ENCODE measurements at regions not wholly inside any gene's neighbourhood (a gene's known extent, or its start where the extent isn't known, plus 50 kb on each side); places are given as distances from the start of the nearest gene placed in this dataset.
A peak's percentile ranks its signal among the peaks of the same experiment; 100 is the strongest.

- DNase-seq (ENCODE audit: insufficient read length, low spot score) (no peak), FAIRE-seq (no peak)
- TF ChIP-seq POLR2A (IDR thresholded peaks at IDR 0.05; ENCODE audit: low read depth, low read length), result no peak
These were observed 291.0 kb upstream of the DOK6 start for GRCh38 chr18:69109686-69110085.

GRCh38 chr18:69120833-69121232 lies 279.9 kb upstream of the DOK6 start:
- no peak for TF ChIP-seq POLR2A (IDR thresholded peaks at IDR 0.05; ENCODE audit: low read depth, low read length)
- DNase-seq (ENCODE audit: insufficient read length, low spot score) (no peak), FAIRE-seq (no peak)

- TF ChIP-seq POLR2A (IDR thresholded peaks at IDR 0.05; ENCODE audit: low read depth, low read length), result no peak
- DNase-seq (ENCODE audit: insufficient read length, low spot score) (no peak), FAIRE-seq (no peak)
These were observed 277.3 kb upstream of the DOK6 start for GRCh38 chr18:69123421-69123820.

- DNase-seq (ENCODE audit: insufficient read length, low spot score), result no peak
- no peak for FAIRE-seq
- no peak for TF ChIP-seq POLR2A (IDR thresholded peaks at IDR 0.05; ENCODE audit: low read depth, low read length)
These were observed 272.7 kb upstream of the DOK6 start for GRCh38 chr18:69127873-69128500.

- FAIRE-seq (no peak), DNase-seq (ENCODE audit: insufficient read length, low spot score) (no peak)
- no peak for TF ChIP-seq POLR2A (IDR thresholded peaks at IDR 0.05; ENCODE audit: low read depth, low read length)
These were observed 272.1 kb upstream of the DOK6 start for GRCh38 chr18:69128566-69128965.

GRCh38 chr18:69128978-69129377 lies 271.7 kb upstream of the DOK6 start:
- no peak for TF ChIP-seq POLR2A (IDR thresholded peaks at IDR 0.05; ENCODE audit: low read depth, low read length)
- FAIRE-seq (no peak), DNase-seq (ENCODE audit: insufficient read length, low spot score) (no peak)

GRCh38 chr18:69138088-69138487 lies 262.6 kb upstream of the DOK6 start:
- DNase-seq (ENCODE audit: insufficient read length, low spot score) (no peak), FAIRE-seq (no peak)
- TF ChIP-seq POLR2A (IDR thresholded peaks at IDR 0.05; ENCODE audit: low read depth, low read length), result no peak

GRCh38 chr18:69143084-69143483 lies 257.6 kb upstream of the DOK6 start:
- FAIRE-seq, result no peak

GRCh38 chr18:69152436-69152835 lies 248.3 kb upstream of the DOK6 start:
- no peak for FAIRE-seq
- TF ChIP-seq POLR2A (IDR thresholded peaks at IDR 0.05; ENCODE audit: low read depth, low read length), result no peak
- no peak for DNase-seq (ENCODE audit: insufficient read length, low spot score)

More at GRCh38 chr18:69143084-69143483, 257.6 kb upstream of the DOK6 start:
- DNase-seq (ENCODE audit: insufficient read length, low spot score), result no peak
- no peak for TF ChIP-seq POLR2A (IDR thresholded peaks at IDR 0.05; ENCODE audit: low read depth, low read length)

- FAIRE-seq (no peak), DNase-seq (ENCODE audit: insufficient read length, low spot score) (no peak)
- TF ChIP-seq POLR2A (IDR thresholded peaks at IDR 0.05; ENCODE audit: low read depth, low read length), result no peak
These were observed 242.8 kb upstream of the DOK6 start for GRCh38 chr18:69157906-69158305.

- DNase-seq (ENCODE audit: insufficient read length, low spot score), result no peak
- FAIRE-seq, result no peak
- no peak for TF ChIP-seq POLR2A (IDR thresholded peaks at IDR 0.05; ENCODE audit: low read depth, low read length)
These were observed 241.7 kb upstream of the DOK6 start for GRCh38 chr18:69158944-69159343.

- FAIRE-seq (no peak), DNase-seq (ENCODE audit: insufficient read length, low spot score) (peak; percentile 5)
- TF ChIP-seq POLR2A (IDR thresholded peaks at IDR 0.05; ENCODE audit: low read depth, low read length), result no peak
These were observed 239.2 kb upstream of the DOK6 start for GRCh38 chr18:69161383-69162028.

GRCh38 chr18:69162649-69163048 lies 238.0 kb upstream of the DOK6 start:
- DNase-seq (ENCODE audit: insufficient read length, low spot score) (no peak), FAIRE-seq (no peak)
- TF ChIP-seq POLR2A (IDR thresholded peaks at IDR 0.05; ENCODE audit: low read depth, low read length), result no peak

GRCh38 chr18:69172046-69172445 lies 228.6 kb upstream of the DOK6 start:
- DNase-seq (ENCODE audit: insufficient read length, low spot score) (no peak), FAIRE-seq (no peak)
- TF ChIP-seq POLR2A (IDR thresholded peaks at IDR 0.05; ENCODE audit: low read depth, low read length), result no peak

- DNase-seq (ENCODE audit: insufficient read length, low spot score) (no peak), FAIRE-seq (no peak)
- no peak for TF ChIP-seq POLR2A (IDR thresholded peaks at IDR 0.05; ENCODE audit: low read depth, low read length)
These were observed 225.0 kb upstream of the DOK6 start for GRCh38 chr18:69175681-69176080.

Measured in H54 (cell line).